D721Med (cell line): ENCODE measurements at regions not wholly inside any gene's neighbourhood (a gene's known extent, or its start where the extent isn't known, plus 50 kb on each side); places are given as distances from the start of the nearest gene placed in this dataset.

Experiments used
- DNase-seq: peaks from one replicate; pipeline ENCODE4 v3.0.0; 2011; ENCODE audit warnings: low spot score; ENCODE audit not compliant: insufficient read length
- FAIRE-seq: peaks from 2 replicates; lab custom pipeline; 2011; peaks lifted over from hg19 to GRCh38; lab: Jason Lieb, UNC
- CTCF ChIP-seq: IDR thresholded peaks from 2 replicates; pipeline ENCODE4 v1.5.1; 2012; ENCODE audit warnings: mild to moderate bottlenecking, control low read depth; ENCODE audit not compliant: insufficient read depth; ENCODE audit errors: missing control alignments

- DNase-seq, result no peak
These were observed 105.3 kb upstream of the HSD17B12 start for GRCh38 chr11:43574949-43575912.

GRCh38 chr11:43575913-43576310, 104.6 kb upstream of the HSD17B12 start:
- no peak for FAIRE-seq

More at GRCh38 chr11:43574949-43575912, 105.3 kb upstream of the HSD17B12 start:
- FAIRE-seq, result no peak
- no peak for TF ChIP-seq CTCF

GRCh38 chr11:43576320-43576802, 104.2 kb upstream of the HSD17B12 start:
- DNase-seq, result no peak
- FAIRE-seq, result no peak
- TF ChIP-seq CTCF, result no peak

More at GRCh38 chr11:43575913-43576310, 104.6 kb upstream of the HSD17B12 start:
- no peak for DNase-seq
- TF ChIP-seq CTCF, result no peak

GRCh38 chr11:43576803-43577521, 103.6 kb upstream of the HSD17B12 start:
- peak; percentile 16 for TF ChIP-seq CTCF
- DNase-seq (no peak), FAIRE-seq (no peak)

GRCh38 chr11:43577566-43578264, 102.8 kb upstream of the HSD17B12 start:
- TF ChIP-seq CTCF, result no peak
- DNase-seq, result no peak
- no peak for FAIRE-seq

- no peak for TF ChIP-seq CTCF
- DNase-seq (no peak), FAIRE-seq (no peak)
These were observed 102.0 kb upstream of the HSD17B12 start for GRCh38 chr11:43578346-43579170.
